HG02938 (cell line): ENCODE measurements at regions not wholly inside any gene's neighbourhood (a gene's known extent, or its start where the extent isn't known, plus 50 kb on each side); places are given as distances from the start of the nearest gene placed in this dataset.
"Not testable (repeated sequence)": the region's sequence is repeated elsewhere in the genome, so short reads cannot be mapped to it uniquely, and the experiment has no call there.

Source experiments
- ATAC-seq: cut with Tn5 transposase; IDR thresholded peaks from one replicate; pipeline ENCODE4 v1.9.1; 2021; ENCODE audit warnings: mild to moderate bottlenecking, moderate library complexity; ENCODE audit not compliant: unreplicated experiment

GRCh38 chr2:88857274-88857741 lies 165.8 kb downstream of the RPIA start:
- no peak for ATAC-seq

DNA sequence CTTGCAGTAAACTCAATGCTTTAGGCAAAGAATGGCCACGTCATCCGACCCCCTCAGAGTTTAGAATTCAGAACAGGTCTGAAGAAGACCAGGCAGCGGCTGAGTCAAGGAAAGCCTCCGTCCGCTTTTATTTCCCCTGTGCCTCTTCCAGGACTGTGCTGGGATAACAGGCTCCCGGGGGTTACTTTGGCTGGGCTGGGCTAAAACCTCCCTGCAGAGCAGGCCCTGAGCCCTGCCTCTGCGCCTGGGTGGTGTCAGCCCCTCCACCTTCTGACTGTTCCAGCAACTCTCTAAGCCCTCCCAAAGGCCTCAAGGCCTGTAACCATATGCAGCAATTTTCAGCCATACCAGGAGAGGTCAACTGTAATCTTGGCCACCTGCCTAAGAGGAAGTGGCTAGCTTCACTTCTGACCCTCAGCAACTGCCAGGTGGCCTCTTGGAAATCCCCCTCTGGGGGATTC lies 166.5 kb downstream of the RPIA start:
- ATAC-seq: peak; percentile 36

- ATAC-seq: no peak
Measured at GRCh38 chr2:88859461-88859860, 168.0 kb downstream of the RPIA start.

DNA sequence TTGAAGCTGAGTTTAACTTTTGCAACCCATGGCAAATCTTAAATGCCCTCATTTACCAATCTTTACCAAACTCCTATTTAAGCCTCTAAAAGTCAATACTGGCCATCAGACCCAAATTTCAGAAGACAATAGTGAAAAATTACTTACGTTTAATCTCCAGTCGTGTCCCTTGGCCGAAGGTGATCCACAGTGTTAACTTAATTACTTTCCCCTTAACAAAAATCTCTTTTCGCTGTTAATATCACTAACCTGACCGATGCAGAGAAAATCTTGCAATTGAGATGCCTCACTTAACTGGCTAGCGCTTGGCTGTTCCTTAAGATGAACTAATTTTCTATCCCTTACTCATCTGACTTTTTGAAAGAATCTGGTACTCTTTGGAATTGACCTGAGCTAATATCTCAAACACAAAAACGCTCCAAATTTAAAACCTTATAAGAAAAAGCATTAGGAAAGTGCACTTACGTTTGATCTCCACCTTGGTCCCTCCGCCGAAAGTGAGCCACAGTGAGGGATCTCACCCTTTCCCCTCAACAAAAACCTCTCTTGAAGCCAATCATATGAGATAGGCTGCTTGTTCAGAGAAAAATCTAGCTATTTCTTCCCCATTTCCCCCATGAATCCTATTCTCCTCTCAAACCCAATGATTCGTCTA lies 169.1 kb downstream of the RPIA start:
- no peak for ATAC-seq

DNA sequence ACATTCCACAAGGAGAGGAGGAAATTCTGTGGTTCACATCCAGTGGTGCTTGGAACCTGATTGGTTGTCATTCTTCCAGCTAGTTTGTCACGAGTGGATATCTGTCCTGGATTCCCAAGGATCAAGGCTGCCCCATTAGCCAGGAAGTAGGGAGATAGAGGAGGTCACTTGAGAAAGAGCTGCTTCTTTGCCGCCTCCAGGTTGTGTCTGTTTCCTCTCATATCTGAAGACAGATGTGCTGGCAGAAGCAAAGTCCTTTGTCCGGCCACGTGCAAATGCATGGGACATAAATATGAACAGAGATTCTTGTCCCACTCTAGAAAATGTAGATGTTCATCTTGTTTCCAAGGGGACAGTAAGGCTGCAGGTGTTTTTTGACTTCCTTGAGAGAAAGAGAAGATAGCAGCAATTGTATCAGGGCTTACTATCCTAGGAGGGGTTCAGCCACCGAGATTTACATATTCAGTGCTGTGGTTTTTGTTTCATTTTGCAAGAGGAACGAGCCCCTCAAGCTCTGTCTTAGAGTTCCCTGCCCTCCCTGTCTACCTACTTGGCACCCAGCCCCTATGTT lies 174.4 kb downstream of the RPIA start:
- peak; percentile 59 for ATAC-seq

DNA sequence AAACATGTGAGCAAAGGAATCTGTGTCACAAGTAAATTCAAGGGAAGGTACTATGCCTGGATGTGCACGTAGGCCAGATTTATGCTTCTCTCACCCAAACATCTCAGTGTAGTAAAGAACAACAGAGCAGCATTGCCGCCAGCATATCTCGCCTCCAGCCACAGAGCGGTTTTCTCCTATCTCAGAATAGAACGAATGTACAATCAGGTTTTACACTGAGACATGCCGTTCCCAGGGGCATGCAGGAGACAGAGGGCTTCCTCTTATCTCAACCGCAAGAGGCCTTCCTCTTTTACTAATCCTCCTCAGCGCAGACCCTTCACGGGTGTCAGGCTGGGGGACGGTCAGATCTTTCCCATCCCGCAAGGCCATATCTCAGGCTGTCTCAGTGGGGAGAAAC lies 175.3 kb downstream of the RPIA start:
- no peak for ATAC-seq

DNA sequence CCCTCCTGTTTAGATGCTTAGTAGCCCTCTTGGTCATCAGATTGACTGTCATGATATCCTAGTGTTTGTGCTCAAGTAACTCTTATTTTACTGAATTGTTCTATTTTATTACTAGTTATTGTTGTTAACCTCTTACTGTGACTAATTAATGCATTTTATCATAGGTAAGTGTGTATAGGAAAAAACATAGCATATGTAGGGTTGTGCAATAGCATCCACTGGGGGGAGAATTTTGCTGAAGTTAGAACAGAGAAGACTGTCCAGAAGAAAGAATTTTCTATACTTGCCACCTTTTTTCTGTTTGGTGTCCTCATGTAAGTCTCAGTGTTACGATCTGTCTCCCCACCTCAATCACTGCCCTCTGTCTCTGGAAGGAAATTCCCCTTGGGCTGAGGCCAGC lies 177.4 kb downstream of the RPIA start:
- ATAC-seq: no peak

- ATAC-seq: no peak
Measured at GRCh38 chr2:88870267-88870839, 178.9 kb downstream of the RPIA start.

DNA sequence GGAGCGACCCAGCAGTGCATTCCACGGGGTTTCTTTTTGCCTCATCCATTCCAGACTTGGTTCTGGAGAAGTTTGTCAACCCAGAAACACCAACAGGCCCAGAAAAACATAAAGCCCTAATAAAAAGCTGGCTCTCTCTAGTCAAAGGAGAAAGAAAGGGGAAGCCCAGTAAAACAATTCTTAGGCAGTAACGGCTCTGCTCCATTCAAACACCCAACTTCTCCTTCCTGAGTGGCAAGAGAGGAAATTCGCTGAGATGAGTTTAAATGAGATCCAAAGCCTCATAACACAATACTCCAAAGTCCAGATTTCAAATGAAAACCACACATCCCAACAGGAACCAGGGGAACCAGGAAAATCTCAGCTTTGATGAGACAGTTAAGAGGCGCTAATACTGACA lies 179.9 kb downstream of the RPIA start:
- ATAC-seq: no peak

- ATAC-seq: no peak
Measured at GRCh38 chr2:88873620-88874019, 182.1 kb downstream of the RPIA start.

DNA sequence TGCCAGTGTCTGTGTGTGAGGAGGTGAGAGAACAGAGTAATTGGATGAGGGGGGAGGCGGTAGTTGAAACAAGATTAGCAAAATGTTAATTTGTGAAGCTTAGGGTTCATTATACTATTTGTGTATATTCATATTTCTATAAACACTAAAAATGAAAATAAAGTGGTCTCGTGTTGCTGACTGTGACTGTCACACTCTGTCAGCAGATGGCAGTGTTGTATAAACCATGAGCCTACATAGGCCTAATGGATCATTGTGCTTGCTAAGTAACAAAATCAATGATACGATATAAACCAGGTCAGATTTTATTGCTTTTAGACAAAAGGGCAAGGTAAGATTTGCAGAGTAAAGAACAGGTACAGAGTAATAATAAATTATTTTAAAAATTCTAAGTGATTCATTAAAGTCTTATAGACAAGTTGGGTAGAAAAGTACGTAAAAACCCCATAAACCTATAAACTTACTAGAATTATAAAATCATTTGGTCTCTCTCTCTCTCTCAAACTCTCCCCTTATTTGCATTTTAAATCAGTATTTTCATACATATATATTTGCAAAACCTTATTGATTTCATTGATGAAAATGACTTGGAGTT lies 182.7 kb downstream of the RPIA start:
- ATAC-seq: peak; percentile 47

- no peak for ATAC-seq
Measured at GRCh38 chr2:88875736-88876135, 184.3 kb downstream of the RPIA start.

DNA sequence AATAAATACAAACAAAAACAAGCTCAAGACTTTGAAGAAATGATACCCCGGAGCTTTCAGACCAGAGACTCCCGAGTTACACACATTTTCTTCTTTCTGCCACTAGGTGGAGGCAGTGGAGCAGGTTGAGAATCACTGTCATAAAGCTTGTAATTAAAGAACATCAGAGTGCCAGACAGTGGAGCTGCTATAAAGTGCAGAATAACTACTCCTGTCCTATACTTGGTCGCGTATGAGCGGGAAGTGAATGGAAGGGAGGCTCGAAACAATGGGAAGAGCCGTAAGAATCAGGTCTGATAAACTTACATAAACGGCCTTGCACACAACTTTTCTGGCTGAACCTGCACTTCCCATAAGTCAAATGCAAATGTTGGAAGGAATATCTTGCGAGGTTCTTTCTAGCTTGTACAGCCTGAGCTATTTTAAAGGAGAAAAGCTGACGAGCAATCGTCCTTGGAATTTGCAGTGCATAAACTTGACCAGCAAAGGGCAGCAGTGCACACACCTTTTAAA lies 189.0 kb downstream of the RPIA start:
- ATAC-seq: peak; percentile 59

DNA sequence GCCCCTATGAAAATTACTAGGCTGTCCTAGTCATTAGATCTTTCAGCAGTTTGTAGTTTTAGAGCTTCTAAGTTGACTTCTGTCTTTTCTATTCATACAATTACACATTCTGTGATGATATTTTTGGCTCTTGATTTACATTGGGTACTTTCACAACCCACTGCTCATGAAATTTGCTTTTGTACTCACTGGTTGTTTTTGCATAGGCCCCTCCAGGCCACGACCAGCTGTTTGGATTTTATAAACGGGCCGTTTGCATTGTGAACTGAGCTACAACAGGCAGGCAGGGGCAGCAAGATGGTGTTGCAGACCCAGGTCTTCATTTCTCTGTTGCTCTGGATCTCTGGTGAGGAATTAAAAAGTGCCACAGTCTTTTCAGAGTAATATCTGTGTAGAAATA lies 193.8 kb downstream of the RPIA start:
- ATAC-seq: peak; percentile 77

- no peak for ATAC-seq
Measured at GRCh38 chr2:88885679-88886416, 194.4 kb downstream of the RPIA start.

- not testable (repeated sequence) for ATAC-seq
Measured at GRCh38 chr2:88887466-88887865, 196.0 kb downstream of the RPIA start.

DNA sequence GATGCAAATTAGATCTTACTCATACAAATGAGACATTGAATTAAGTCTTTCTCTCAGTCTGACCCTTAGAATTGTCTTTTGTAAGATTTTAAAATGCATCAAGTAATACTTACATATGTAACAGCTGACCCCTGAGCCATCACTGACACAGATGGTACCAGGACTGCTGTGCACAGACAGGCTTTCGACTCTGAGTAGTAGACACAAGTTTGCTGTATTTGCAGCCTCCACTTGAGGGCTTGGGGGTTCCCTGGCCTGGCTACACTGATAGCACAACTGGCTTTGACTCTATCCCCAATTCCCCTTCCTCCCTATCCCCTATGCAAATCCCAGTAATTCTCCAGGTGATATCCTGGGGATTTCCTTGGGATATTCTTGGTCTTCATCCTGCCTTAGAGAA lies 200.7 kb downstream of the RPIA start:
- no peak for ATAC-seq

- ATAC-seq: no peak
Measured at GRCh38 chr2:88892788-88893187, 201.3 kb downstream of the RPIA start.

DNA sequence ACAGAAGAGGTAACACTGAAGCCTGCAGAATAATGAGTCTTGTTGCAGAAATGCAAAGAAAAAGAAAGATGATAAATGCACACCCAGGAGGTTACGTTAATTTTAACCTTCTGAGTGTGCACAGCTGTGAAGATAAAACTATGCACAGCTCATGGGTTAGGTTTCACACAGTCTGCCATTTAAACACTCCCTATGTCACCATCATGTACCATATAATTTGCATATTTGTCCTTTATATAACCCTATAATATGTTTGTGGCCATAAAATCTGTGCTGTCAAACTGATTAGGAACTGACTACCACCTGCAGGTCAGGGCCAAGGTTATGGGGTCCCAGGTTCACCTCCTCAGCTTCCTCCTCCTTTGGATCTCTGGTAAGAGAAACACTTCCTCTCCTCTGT lies 205.5 kb downstream of the RPIA start:
- ATAC-seq: no peak

DNA sequence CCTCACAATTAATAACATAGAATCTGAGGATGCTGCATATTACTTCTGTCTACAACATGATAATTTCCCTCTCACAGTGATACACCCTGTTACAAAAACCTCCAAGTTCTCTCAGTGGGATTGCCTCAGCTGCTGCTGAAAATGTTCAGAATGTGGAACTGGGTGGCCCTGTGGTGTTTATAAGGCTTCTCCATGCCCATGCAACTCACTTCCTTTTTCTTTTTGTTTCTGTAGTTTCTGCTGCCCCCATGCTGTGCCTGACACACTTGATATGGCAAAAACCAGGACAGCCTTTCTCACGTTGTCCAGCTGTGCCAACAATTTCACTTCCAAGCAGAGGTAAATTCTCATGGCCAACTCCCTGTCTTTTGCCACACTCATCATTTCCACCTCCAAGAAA lies 206.2 kb downstream of the RPIA start:
- ATAC-seq: no peak

- ATAC-seq: no peak
Measured at GRCh38 chr2:88903749-88904353, 212.4 kb downstream of the RPIA start.
